ENCODE measurements at regions not wholly inside any gene's neighbourhood (a gene's known extent, or its start where the extent isn't known, plus 50 kb on each side); places are given as distances from the start of the nearest gene placed in this dataset.

DNA sequence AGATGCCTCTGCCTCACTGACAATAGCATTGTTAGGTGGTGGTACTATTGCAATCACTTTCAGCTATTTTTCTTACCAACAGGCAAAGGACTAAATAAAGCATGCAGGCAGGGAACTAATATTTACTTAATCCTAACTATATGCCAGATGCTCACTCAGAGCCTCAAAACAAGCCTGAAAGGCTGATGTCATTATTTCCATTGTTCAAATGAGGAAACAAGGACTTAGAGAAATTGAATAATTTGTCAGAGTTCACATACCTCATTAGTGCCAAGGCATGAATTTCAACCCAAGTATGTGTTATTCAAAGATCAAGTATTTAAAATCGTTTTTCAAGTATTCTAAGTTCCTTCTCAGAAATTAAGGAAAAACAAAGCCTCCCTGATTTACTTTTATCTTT is 374.9 kb upstream of the TECRL start:
- TF ChIP-seq PHF8 (conservative IDR thresholded peaks at IDR 0.05; ENCODE audit: low read depth, low read length) (no peak), GTF2F1 (IDR thresholded peaks at IDR 0.05; ENCODE audit: borderline replicate concordance, low read depth, low read length) (no peak), SIN3A (conservative IDR thresholded peaks at IDR 0.05 in 1 of 2, IDR thresholded peaks at IDR 0.05 in 1 of 2; ENCODE audit: low read depth in 1 of 2, low read length in 2 of 2) (no peak)
- TF ChIP-seq, protein P1, sequence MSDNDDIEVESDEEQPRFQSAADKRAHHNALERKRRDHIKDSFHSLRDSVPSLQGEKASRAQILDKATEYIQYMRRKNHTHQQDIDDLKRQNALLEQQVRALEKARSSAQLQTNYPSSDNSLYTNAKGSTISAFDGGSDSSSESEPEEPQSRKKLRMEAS (IDR thresholded peaks at IDR 0.05), result no peak
- TF ChIP-seq, protein P2, sequence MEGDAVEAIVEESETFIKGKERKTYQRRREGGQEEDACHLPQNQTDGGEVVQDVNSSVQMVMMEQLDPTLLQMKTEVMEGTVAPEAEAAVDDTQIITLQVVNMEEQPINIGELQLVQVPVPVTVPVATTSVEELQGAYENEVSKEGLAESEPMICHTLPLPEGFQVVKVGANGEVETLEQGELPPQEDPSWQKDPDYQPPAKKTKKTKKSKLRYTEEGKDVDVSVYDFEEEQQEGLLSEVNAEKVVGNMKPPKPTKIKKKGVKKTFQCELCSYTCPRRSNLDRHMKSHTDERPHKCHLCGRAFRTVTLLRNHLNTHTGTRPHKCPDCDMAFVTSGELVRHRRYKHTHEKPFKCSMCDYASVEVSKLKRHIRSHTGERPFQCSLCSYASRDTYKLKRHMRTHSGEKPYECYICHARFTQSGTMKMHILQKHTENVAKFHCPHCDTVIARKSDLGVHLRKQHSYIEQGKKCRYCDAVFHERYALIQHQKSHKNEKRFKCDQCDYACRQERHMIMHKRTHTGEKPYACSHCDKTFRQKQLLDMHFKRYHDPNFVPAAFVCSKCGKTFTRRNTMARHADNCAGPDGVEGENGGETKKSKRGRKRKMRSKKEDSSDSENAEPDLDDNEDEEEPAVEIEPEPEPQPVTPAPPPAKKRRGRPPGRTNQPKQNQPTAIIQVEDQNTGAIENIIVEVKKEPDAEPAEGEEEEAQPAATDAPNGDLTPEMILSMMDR (IDR thresholded peaks at IDR 0.05; ENCODE audit: control extremely low read depth in 1 of 3, insufficient read depth in 1 of 3, low read depth in 1 of 3, low read length in 3 of 3), result no peak
